GM03348 (cell line): ENCODE measurements at regions not wholly inside any gene's neighbourhood (a gene's known extent, or its start where the extent isn't known, plus 50 kb on each side); places are given as distances from the start of the nearest gene placed in this dataset.
"Not testable (repeated sequence)": the region's sequence is repeated elsewhere in the genome, so short reads cannot be mapped to it uniquely, and the experiment has no call there.

Experiments used
- DNase-seq: peaks from one replicate; pipeline ENCODE4 v3.0.0; 2012; ENCODE audit warnings: low spot score

GRCh38 chr16:29274055-29275035 lies 132.2 kb downstream of the NPIPB11 start:
- not testable (repeated sequence) for DNase-seq

- DNase-seq: not testable (repeated sequence)
Observed at GRCh38 chr16:29273298-29274054, 133.0 kb downstream of the NPIPB11 start.

DNA sequence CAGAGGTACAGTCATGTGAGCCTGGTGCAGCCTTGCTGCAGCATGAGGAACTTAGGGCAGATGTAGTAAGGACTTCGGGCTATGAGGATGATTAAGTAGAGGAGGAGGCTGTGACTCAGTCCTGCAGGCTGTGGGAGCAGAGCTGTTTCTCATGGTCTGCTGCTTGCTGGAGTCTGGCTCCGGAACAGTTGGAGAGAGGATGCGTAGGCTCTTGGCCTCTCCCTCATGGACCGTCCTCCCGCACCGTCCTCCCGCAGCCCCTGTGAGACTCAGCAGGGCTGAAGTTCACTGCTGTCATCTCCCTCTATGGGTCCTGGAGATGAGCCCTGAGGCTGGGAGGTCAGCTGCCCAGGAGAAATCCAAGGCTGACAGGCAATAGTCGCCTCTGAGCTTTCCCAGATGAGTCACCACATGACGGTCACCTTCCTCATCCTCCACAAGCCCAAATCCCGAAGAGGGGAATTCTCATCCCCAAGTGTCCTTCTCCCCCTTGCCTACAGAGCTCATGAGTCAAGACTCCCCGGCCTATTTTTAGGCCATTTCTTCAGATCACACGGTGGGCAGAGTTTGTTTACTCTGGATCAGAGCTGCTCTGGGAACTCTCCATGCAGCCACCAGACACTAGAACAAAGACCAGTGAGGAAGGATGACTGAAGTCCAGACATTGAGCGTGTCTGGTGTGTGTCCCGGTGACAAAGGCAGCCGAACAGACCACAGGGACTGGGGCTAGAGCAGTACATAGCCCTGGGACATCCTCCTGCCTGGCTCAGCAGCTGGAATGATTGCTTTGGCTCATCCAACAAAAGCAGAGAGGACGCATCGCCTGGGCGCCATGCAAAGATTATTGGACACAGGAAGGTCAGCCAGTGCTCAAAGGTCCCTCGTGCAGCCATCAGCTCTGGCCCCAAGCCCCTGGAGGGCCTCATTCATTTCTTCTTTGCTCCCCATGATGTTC lies 134.5 kb downstream of the NPIPB11 start:
- peak; percentile 56 for DNase-seq

- not testable (repeated sequence) for DNase-seq
Observed at GRCh38 chr16:29270923-29271322, 135.6 kb downstream of the NPIPB11 start.

- DNase-seq: not testable (repeated sequence)
Observed at GRCh38 chr16:29270033-29270432, 136.5 kb downstream of the NPIPB11 start.

DNA sequence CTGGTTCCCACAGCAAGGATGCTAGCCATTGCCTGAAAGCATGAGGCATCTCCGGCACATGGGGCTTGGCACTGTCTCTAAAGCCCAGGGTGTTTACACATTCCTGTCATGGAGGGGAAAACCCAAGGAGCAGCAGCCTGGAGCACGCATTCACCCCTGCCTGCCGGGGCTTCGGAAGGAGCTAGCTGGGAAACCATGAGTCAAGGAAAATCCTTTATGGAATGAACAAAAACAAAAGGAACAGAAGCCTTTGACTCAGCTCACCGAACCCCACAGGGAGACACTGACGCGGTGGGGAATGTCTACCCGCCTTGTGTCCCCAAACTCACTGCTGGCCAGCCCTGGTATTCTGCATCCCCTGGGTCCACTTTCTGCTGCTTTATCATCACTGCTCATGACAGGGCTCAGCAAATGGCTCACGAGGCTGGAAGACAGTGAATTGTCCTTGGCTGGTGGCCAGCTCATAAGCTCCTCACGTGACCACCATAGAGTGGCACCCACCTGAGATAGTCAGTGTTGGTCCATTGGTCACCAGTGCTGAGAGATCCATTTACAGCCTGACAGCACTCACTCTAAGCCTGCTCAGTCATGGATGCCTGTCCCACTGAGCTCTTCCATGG lies 137.2 kb downstream of the NPIPB11 start:
- DNase-seq: peak; percentile 60

- DNase-seq: not testable (repeated sequence)
Observed at GRCh38 chr16:29268785-29269191, 137.7 kb downstream of the NPIPB11 start.

- not testable (repeated sequence) for DNase-seq
Observed at GRCh38 chr16:29268348-29268747, 138.2 kb downstream of the NPIPB11 start.

- DNase-seq: not testable (repeated sequence)
Observed at GRCh38 chr16:29267891-29268290, 138.6 kb downstream of the NPIPB11 start.

- not testable (repeated sequence) for DNase-seq
Observed at GRCh38 chr16:29267055-29267619, 139.4 kb downstream of the NPIPB11 start.

- peak; percentile 52 for DNase-seq
Observed at GRCh38 chr16:29266612-29267011, 139.9 kb downstream of the NPIPB11 start.

GRCh38 chr16:29265255-29265853 lies 141.2 kb downstream of the NPIPB11 start:
- DNase-seq: peak; percentile 89

- not testable (repeated sequence) for DNase-seq
Observed at GRCh38 chr16:29264080-29264837, 142.3 kb downstream of the NPIPB11 start.

GRCh38 chr16:29262725-29263124 lies 143.8 kb downstream of the NPIPB11 start:
- DNase-seq: not testable (repeated sequence)

DNA sequence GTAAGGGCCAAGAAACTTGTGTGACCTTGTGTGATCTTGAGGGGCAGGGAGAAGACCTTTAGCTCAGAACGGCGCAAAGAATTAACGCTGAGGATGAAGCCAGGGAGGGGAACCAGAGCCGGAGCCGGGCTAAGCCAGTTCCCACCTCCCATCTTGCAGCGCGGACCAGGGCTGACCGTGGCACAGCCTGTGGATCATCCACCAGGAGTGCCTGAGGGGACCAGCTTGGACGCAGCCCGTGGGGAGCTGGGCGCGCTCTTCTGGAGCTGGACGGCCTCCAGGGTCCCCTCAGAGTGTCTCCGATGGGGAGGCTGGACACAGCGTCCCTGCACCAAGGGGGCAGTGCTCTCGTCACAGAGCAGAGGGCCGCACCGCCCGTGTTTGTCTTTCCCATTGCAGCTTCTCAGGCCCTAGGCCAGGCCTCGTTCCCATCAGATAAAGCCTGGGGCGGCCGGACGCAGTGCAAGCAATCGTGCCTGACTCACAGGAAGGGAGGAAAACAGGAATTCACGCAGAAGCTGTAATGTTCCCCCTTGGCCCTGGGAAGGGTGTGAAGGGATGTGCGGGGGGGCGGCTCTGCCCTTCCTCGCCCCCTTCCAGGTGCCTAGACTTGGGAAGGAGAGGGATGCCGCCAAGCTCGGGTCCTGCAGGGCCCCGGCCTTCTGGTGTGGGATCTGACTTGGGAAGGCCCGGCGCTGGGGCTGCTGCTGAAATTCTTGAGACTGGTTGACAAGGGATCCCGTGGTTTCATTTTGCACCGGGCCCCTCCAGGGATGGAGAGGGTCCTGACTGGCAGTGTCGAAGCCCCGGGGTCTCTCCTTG lies 144.9 kb downstream of the NPIPB11 start:
- not testable (repeated sequence) for DNase-seq

DNA sequence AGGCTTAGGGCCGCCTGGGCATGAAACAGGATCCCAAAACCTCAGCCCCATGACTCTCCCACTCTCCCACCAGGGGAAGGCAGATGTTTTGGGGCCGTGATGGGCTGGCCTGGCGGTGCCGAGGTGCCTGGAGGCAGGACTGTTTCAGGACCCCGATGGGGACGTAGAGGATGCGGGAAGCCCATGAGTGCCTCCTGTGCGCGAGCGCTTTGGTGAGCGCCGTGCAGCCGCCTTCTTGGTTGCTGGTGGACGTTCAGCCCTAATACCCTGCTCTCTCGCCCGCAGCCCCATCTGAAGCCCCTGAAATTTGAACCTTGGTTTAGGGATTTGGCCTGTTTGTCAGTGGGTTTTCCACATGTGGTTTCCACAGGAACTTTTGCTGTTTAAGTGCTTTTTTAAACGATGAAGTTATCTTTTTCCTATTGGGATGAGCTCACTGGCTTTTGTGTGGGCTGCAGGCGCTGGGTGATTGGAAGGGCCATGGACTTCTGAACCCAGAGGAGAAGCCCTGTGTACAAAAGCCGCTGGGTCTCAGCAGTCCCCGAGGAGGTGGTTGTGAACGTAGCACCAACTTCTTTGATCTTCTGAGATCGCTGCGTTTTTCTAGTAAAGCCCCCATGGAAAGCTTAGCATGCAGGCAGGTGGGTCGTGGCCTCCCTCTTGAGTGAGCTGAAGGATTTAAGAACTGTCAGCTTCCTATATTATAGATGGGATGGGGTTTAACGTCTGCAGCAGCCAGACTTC lies 145.7 kb downstream of the NPIPB11 start:
- DNase-seq: not testable (repeated sequence)

GRCh38 chr16:29259635-29260457 lies 146.7 kb downstream of the NPIPB11 start:
- DNase-seq: not testable (repeated sequence)
